HG03045 (cell line): ENCODE measurements at regions not wholly inside any gene's neighbourhood (a gene's known extent, or its start where the extent isn't known, plus 50 kb on each side); places are given as distances from the start of the nearest gene placed in this dataset.

Source experiments
- ATAC-seq: cut with Tn5 transposase; IDR thresholded peaks from one replicate; pipeline ENCODE4 v1.9.1; 2021; ENCODE audit warnings: mild to moderate bottlenecking, moderate library complexity; ENCODE audit not compliant: unreplicated experiment

- no peak for ATAC-seq
Measured at GRCh38 chr17:79478841-79479240, 132.0 kb downstream of the RBFOX3 start.

GRCh38 chr17:79478051-79478461, 132.8 kb downstream of the RBFOX3 start:
- ATAC-seq: no peak

- ATAC-seq: no peak
Measured at GRCh38 chr17:79476074-79476652, 134.7 kb downstream of the RBFOX3 start.

GRCh38 chr17:79473876-79474440, 136.9 kb downstream of the RBFOX3 start:
- no peak for ATAC-seq

GRCh38 chr17:79473111-79473875, 137.6 kb downstream of the RBFOX3 start:
- no peak for ATAC-seq

- ATAC-seq: no peak
Measured at GRCh38 chr17:79470754-79471153, 140.1 kb downstream of the RBFOX3 start.

GRCh38 chr17:79469646-79470045, 141.2 kb downstream of the RBFOX3 start:
- ATAC-seq: no peak

GRCh38 chr17:79468183-79468944, 142.5 kb downstream of the RBFOX3 start:
- no peak for ATAC-seq

- ATAC-seq: no peak
Measured at GRCh38 chr17:79466562-79467350, 144.1 kb downstream of the RBFOX3 start.

- no peak for ATAC-seq
Measured at GRCh38 chr17:79465681-79466025, 145.2 kb downstream of the RBFOX3 start.

GRCh38 chr17:79465011-79465680, 145.7 kb downstream of the RBFOX3 start:
- no peak for ATAC-seq

GRCh38 chr17:79464318-79465010, 146.4 kb downstream of the RBFOX3 start:
- no peak for ATAC-seq

- no peak for ATAC-seq
Measured at GRCh38 chr17:79463421-79464317, 147.2 kb downstream of the RBFOX3 start.

- ATAC-seq: no peak
Measured at GRCh38 chr17:79461041-79461440, 149.8 kb downstream of the RBFOX3 start.

- no peak for ATAC-seq
Measured at GRCh38 chr17:79459846-79460245, 151.0 kb downstream of the RBFOX3 start.

- ATAC-seq: no peak
Measured at GRCh38 chr17:79459003-79459655, 151.7 kb downstream of the RBFOX3 start.

- no peak for ATAC-seq
Measured at GRCh38 chr17:79458356-79458755, 152.5 kb downstream of the RBFOX3 start.

- no peak for ATAC-seq
Measured at GRCh38 chr17:79457889-79458288, 153.0 kb downstream of the RBFOX3 start.
